ENCODE measurements at regions not wholly inside any gene's neighbourhood (a gene's known extent, or its start where the extent isn't known, plus 50 kb on each side); places are given as distances from the start of the nearest gene placed in this dataset.

GRCh38 chr6:139486476-139486799 is 112.0 kb upstream of the CITED2 start:
- DNase-seq: no peak

DNA sequence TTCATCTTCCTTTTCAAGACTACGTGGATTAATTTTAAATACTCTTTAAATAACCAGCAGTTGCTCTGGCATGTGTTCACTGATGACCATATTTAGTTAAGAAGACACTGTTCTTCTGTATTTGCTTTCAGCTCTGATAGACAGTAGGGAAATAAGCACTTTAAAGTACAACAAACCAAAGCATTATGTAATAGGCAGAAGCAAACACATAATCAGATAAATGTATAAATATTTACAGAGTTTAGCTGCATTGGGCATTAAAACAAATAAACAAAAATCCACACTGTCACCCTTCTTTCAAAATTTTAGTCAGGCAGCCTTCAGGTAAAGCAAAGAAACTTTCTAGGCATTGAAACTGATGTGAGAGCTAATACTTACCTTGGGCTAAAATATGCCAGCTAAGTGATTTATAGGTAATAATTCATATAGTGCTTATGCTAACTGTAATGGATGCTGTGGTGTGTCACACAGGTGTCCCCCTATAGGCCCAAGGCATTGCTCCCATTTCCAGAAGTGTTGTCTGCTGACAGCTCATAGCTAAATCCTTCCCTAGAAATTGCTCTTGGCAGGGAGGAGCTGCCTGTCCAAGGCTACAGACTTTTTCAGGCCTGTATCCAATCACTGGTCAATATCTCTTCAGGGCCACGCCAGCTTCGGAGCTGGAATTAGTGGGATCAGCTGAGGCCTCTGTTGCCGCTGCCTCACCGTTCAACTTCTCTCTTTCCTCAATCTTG is 111.5 kb upstream of the CITED2 start:
- no peak for DNase-seq

DNA sequence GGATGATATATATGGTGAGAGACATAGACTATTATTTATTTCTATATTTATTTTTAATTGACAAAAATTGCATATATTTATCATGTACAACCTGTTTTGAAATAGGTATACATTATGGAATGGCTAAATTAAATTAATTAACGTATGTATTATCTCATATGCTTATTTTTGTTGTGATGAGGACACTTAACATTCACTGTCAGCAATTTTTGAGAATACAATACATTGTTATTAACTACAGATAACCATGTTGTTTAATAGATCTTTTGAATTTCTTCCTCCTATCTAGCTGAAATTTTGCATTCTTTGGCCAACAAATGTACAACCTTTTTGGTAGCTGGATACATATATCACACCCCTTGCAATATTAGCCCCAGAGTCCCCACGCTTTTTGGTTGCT is 110.7 kb upstream of the CITED2 start:
- no peak for DNase-seq

DNA sequence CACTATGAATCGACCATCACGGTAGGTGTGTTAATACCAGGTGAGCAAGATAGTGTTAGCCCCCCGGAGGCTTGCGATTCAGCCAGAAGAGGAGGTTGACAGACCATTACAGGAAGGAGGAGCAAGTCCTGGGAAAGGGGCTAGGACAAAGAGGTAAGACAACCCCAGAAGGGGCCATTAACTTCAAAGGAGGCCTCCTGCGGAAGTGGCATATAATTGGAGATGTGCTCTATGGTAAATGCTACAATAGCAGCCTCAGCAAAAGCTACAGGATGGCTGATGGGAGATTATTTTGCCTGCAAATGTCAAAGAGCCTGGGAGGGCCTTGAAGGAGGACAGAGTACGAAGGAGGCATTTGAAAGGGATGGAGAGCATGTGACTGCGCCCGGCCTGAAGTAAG is 108.6 kb upstream of the CITED2 start:
- DNase-seq: no peak

- DNase-seq: no peak
Measured at GRCh38 chr6:139482287-139482686, 107.8 kb upstream of the CITED2 start.

GRCh38 chr6:139480356-139481165 is 106.1 kb upstream of the CITED2 start:
- DNase-seq: no peak

- DNase-seq: no peak
Measured at GRCh38 chr6:139479433-139480222, 105.2 kb upstream of the CITED2 start.

- no peak for DNase-seq
Measured at GRCh38 chr6:139475646-139476045, 101.2 kb upstream of the CITED2 start.

- no peak for DNase-seq
Measured at GRCh38 chr6:139475241-139475640, 100.8 kb upstream of the CITED2 start.

DNA sequence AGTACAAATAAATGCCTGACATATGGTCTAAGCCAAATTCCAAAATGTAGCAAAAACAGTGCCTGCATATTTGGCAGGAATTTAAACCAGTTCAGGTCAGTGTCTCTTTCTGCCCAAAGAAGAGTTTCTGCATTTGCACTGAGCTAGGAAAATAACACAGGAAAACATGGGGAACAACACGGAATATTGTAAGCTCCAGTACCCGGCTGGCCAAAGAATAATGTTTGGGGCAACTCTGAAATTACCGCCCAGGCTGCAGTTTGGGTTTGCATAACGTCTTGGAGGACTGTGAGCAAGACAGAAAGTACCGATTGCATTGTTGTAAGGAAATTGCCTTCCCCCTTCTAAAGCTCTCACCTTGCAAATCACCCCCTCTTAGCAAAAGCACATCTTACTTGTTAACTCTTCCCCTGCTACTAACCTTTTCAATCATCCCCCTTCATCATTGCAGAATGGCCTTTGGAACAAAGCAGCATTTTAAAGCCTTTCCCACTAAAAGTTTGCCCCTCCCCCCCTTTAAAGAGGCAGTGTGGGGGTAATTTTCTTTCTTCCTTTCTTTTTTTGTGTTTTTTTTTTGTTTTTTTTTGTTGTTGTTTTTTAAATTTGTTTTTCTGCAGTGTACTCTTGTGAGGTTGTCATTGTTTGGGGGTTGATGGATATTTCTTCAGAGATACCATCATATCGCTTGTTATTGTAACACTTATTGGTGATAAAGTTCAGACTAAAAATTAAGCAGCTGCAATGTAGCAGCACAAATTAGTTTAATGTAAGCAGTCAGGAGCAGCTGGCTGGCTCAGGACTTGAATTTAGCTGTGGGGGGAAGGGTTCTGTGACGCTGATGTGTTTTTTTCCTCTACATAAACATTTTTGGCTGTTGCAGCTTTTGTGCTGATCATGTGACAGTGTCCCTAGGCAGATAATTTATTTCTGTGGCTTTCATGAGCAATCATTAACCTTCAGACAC is 100.0 kb upstream of the CITED2 start:
- no peak for DNase-seq

DNA sequence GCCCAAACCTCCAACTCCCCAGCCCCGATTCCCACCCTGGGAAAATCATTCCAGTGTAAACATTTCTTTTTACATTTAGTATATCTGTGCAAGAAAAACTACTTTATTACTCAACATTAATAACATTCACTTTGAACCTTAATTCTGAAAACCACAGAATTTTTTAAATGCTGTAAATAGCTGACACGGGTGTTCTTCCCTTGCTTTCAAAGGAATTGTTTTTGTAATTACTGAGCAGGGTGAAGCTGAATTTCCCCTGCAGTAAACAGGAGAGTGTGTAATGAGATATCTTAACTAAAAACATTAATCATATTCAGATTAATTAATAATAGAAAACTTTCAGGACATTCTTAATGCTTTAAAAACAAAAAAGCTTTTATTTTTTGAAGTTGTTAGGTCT is 99.3 kb upstream of the CITED2 start:
- no peak for DNase-seq

GRCh38 chr6:139473231-139473701 is 98.8 kb upstream of the CITED2 start:
- no peak for DNase-seq

DNA sequence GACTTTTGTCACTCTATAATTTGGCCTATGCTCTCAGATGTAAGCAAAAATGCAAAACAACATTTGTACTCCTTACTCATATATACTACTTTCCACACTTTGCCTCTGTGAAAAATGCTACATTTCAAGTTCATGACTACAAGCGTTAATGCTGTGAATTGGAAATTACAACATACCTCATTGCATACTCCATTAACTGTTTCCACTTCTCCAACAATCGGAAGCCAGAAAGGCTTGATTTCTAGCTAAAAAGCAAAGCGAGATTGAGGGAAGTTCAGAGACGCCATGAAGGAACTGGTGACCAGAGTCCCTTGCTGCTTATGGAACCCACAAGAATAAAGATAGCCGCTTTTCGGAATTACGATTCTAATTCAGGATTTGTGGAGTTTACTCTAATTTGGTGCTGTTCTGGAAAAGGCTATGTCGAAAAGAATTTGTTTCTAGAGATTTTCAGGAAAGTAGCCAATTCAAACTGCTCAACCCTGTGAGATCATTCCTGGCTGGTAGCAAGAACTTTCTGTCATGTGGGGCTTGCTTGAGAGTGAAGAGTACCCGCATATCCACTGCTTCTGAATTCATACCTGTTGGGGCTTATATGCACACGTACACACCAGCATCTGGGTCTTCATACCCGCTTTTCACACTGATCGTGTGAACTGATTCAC is 98.0 kb upstream of the CITED2 start:
- DNase-seq: no peak

DNA sequence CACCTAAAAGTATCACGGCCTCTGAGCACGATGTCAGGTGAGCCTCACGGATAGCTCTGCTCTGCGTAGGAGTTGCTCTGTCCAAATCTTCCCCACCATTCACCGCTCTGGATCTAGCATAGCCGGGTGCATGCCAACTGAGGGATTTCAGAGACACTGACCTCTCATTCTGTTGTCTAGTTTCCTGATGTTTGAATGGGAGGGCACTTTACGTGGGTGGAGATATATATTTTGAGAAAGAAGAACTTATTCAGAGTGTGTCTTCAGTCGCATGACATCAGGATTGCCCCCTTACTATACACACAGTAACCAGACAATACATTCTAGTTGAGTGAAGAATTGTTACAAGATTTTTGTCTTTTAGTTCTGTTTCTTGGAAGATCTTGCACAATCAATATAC is 96.5 kb upstream of the CITED2 start:
- no peak for DNase-seq

DNA sequence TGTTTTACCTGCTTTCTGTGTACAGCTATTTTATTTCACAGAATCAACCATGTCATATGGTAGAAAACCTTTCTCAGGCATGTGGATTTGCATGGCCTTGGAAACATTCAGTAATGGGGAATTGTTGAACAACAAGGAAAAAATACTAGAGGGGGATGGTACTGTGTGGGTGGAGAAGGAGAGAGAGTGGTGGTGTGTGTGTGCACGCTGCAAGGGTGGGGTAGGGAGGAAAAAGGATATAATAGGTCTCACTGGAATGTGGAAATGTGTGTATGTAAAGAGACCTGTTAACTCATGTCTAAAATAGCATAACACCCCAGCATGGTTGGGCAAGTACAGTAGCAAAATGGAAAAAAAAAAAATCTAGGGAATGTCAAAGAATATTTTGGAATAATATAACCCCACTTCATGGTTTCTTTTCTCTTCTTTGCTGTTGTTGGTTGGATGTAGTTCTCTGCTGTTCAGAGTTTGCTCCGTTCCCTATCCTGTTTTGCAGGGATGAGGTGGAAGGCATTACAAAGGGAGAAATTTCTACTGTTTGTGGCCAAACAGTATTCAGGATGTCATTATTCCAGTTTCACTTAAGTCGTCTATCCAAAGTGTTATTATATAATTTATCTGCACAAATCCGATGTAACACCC is 93.9 kb upstream of the CITED2 start:
- no peak for DNase-seq

DNA sequence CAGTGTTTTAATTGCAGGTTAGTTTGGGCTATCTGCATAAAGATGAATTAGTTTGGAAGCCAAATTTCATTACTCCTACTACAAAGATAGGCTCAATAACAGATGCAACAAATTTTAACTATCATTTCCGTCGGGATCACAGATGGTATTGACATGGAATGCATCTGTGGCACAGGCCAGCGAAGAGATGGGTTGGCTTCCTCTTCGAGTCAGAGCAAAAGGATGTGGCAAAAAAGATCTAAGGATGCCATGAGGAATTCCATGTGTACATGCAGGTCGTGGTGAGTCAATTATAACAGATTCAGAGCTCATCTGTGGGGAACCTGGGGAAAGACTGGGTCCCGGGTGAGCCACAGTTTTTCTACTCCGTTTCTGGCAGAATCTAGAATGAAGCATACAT is 83.0 kb upstream of the CITED2 start:
- no peak for DNase-seq

DNA sequence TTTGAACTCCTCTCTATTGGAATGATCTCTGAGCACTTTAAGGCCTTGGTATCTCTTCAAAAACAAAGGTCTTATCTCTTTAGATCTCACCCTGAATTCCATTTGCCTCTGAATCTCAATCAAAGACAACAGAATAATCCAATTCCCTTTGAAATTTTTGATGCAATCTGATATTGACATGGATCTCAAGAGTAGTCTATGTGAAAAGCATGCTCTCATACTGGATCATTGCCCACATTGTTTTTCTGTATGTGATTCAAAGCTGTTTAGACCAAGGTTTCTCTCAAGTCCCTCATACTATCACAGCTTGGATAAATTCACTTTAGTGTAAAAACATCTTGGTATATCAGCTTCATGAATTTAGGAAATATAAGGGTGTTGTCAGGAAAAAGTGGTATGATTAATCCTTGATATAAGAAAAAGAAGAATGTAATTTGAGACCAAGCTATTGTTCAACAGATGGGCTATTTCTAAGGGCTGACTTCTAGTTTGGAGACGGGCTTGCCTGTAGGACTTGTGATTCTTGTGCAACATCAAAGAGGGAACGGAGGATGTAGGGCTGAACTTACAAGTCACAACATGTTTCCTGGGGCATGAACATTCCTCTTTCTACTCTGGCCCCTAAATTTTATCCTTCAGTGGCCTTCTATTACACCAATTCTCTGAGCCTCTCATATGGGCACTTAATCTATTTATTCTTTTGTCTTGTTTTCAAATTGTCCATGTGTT is 77.9 kb upstream of the CITED2 start:
- DNase-seq: no peak

GRCh38 chr6:139449611-139450000 is 75.2 kb upstream of the CITED2 start:
- no peak for DNase-seq

DNA sequence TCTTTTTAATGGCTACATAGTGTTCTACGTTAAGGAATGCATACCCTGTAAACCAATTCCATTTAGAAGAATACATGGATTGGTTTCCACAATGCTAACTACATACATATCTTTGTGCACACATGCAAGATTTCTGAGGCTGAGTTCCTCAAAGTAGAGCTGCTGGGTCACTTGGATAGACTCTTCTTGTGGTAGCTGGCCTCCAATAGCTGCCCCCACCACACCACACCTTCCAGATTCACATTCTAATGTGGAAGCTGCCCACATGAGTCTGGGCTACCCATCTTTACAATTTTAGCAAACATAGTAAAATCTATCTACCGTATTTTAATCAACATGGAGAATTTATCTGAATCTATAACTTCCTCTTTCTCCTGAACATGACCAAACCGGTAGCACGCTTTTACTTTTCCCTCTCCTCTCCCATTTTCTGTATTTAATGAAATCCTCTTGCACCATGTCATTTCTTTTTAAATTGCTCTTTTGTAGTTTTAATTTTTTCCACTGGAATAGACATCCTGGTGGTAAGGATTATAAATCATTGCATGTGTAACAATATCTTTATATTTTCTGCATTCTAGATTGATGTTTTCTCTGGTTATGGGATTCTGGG is 74.7 kb upstream of the CITED2 start:
- DNase-seq: no peak

GRCh38 chr6:139448051-139448649 is 73.7 kb upstream of the CITED2 start:
- DNase-seq: no peak

Data from midbrain (tissue), 1 donor.